GF-D8 (cell line): ENCODE measurements at regions not wholly inside any gene's neighbourhood (a gene's known extent, or its start where the extent isn't known, plus 50 kb on each side); places are given as distances from the start of the nearest gene placed in this dataset.
"Not testable (repeated sequence)": the region's sequence is repeated elsewhere in the genome, so short reads cannot be mapped to it uniquely, and the experiment has no call there.

Experiments used
- DNase-seq: peaks from one replicate; lab custom pipeline; 2025; lab: John Stamatoyannopoulos, UW

DNA sequence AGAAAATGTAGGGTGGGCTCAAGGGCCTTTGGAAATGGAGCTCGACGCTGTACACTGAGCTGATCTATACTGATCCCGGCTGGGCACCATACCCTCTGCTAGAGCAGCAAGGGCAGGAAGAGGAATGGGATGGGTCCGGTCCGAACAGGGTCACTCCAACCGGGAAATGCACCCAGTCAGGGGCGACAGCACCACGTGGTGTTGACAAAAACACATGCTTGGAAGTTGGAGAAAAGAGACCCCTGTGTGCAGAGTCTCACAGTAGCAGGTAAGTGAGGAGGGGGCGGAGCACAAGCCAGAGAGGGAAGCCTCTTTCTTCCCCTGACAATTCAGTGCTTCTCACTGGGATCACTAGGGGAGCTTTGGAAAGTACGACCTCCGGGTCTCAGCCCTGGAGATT is 84.1 kb upstream of the ASB18 start:
- DNase-seq: no peak

DNA sequence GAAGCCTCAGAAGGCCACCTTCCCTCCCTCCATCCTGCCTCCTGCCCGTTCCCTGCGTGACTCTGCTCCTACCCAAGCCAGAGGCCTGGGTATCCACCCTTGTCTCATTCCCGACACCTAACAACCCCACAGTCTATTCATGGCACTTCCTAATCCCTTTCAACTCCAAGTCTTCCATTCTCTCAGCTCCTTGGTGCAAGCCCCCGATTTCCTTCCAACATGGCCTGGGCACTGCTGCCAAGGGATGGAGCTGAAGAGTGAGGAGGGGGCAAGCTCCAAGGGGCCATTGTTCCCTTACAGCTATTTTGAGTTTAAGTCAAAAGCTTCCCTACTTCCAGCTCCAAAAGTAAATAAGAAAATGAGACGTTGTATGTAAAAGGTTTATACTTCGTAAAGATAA is 84.8 kb upstream of the ASB18 start:
- no peak for DNase-seq

DNA sequence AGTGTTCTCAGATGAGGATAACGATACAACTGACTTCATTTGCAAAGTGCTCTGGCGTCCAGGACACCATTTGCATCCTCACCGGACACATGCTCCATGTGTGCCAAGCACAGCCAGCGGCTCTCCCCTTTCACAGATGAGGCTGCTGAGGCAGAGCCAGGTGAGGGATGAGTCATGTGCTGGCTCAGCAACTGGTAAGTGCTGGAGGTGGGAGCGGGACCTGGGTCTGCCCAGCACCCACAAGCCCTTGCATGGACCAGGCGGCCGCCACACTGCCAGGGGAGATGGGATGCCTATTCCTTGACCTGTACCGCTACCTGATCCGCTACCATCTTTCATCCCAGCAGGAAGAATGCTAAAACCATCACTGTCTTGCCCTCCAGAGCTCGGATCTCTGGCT is 86.2 kb upstream of the ASB18 start:
- DNase-seq: no peak

DNA sequence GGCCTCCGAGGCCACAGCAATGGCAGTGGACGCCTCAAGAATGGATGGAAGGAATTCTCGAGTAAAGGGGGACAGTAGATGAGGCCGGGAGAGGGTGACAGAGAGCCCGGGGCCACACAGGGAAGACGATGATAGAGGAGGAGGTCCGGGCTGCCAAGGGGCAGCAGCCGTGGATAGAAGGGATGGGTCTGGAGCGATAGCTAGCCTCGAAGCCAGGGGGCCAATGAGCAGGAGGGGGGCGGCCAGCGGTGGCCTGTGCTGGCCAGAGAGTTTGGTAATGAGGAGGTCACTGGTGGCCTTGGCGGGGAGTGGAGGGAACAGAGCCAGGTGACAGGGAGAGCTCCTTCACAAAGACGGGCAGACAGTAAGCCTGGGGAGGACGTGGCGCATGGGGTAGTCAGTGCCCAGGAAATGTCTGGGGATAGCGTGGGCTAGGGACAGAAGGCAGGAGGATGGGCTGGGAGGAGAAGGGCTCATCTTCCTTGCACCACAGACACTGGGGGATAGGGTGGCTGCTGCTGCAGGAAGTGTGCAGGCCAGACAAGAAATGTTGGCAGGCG is 87.8 kb upstream of the ASB18 start:
- DNase-seq: no peak

DNA sequence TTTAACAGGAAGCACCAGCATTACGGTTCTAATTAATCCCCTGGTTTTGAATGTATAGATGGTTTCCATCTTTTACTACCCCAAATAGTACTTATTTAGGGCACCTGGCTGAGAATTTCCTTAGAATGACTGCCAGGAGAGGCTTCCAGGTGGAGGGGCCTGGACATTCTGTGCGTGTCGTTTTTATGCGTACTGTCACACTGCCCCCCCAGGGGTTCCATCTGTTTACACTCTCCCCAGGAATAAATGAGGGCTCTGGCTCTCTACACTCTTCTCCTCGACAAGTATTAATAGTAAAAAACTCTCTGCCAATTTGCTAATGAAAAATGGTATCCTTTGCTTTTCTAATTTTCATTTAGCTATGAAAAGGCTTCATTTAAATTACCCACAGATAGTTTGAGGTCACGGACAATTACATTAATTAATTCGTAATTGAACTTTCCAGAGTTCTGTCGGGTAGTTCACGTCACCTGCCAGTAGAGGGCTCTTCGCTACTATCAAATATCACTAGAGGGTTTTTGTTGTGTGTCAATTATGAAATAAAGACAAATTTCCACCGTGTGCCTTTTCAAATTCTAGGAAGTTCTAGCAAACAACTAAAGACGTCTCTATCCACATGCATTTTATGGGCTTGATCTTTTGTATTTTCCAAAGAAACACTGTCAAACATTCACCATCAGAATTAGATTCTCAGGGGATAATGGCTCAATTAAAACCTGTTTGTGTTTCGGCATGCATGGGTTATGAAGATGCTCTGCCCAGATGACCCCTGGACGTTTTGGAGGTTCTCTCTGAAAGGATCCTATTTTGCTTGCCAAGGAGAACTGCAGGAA is 88.8 kb upstream of the ASB18 start:
- DNase-seq: no peak

DNA sequence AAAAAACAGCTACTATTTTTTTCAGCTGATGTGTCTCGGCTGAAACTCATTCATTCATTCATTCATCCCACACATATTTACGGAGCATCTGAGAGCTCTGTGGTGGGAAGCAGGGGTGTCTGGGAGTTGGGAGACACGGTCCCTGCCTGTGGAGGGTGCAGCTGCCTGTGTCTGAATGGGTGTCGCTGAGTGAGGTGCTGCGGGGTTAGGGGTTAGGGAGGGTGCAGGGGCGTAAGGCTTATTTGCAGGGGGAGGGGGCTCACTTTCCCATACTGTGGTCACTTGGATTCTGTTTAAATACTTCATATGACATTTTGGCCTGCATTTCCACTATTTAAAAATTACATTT is 89.4 kb upstream of the ASB18 start:
- no peak for DNase-seq

DNA sequence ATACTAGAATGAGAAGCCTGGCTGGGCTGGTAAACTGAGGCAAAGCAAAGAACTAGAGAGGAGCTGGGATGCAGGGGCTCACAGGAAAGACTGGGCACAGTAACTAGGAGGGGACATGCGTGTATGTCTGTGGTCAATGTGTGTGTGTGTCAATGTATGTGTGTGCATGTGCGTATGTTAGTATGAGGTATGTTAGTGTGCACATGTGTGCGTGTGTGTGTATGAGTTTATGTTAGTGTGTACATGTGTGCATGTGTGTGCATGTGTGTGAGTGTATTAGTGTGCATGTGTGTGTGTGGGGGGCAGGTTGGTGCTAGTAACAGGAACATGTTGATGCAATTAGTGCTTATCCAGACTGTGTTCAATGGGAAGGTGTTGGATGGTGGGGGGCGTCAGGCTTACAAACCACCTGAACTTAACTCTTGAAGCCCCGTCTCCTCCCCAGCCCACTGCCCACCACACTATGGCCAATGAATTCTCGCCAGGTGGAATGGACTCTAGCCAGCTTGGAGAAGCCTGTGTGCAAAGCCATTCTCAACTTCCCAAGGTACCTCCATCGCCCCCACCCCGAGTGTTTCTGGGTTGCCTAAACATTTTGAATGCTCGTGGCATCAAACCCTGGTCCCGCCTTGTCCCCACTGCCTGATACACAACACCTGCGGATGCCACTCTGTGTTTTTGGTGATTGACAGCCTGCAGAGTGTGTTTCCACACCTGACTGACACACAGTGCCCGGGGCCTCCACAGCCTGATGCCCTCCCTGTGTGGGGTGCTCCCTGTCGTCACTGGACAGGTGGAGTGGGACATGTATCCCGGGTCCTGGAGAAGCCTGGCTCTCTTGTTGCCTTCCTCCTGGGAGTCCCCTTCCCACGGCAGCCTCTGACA is 90.1 kb upstream of the ASB18 start:
- no peak for DNase-seq

DNA sequence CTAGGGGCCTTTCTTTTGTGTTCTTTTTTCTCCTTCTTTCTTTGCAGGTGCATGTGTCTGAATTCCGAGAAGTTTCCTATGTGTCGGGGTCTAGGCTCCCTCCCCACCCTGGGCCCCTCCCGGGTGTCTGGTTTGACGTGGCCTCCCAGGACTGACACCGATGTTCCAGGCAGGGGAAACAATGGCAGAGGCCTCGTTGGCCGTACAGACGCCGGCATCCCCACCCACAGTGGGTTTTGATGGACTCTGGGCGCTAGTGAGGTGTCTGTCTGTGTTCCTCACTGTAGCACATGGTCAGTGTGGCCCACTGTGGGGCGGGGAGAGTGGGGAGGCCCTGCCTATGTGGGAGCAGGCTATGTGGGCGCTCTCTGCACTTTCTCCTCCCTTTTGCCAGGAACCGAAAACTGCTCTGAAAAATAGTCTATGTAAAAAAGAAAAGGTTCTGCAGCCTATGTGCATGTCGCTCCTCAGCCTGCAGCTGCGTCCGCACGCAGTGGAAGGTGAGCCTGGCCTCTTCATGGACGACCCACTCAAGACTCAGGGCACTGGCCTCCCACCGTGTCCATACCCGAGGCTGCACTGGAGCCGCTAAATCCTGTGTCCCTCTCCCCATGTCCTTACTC is 90.9 kb upstream of the ASB18 start:
- DNase-seq: no peak

DNA sequence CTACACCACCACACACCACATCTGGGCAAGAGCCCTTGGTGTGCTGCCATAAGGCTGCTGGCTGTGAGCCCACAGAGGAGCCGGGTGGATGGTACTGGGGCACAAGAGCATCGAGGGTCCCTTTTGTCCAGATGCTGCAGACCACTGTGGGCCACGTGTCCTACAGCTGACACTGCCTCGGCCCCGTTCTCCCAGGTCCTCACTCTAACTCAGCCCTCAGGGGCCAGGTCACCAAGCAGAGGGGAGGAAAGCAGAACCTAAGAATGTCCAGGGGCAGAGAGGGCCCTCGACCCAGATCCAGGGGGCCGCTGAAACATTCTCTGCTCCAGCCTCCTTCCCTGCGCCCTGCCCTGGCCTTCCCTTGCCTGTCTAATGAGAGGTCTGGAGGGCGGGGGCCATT is 91.7 kb upstream of the ASB18 start:
- DNase-seq: no peak

DNA sequence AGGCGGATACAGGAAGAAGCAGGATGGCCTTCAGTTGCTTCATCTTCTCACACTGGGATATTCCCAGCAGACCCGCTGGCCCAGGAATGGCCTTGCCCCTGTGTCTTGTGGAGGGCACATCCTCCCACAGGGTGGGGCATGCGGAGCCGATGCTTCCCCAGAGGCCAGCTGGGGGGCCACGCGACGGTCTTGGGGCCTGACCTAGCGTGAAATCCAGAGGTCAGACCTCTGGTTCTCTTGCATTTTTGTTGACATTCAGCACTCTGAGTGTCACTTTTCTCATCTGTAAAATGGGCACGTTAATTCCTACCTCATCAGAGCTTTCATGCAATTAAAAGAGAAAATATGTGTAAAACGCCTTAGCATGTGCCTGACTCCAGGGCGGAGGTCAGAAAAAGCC is 92.1 kb upstream of the ASB18 start:
- DNase-seq: not testable (repeated sequence)

DNA sequence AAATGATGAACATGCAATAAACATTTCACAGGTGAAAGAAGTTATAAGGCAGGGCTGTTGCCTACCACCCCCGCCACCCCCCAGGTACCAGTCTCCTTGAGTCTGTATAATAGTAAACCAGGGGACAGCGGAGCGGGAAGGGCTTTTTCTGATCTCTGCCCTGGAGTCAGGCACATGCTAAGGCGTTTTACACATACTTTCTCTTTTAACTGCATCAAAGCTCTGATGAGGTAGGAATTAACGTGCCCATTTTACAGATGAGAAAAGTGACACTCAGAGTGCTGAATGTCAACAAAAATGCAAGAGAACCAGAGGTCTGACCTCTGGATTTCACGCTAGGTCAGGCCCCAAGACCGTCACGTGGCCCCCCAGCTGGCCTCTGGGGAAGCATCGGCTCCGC is 94.3 kb upstream of the ASB18 start:
- not testable (repeated sequence) for DNase-seq

DNA sequence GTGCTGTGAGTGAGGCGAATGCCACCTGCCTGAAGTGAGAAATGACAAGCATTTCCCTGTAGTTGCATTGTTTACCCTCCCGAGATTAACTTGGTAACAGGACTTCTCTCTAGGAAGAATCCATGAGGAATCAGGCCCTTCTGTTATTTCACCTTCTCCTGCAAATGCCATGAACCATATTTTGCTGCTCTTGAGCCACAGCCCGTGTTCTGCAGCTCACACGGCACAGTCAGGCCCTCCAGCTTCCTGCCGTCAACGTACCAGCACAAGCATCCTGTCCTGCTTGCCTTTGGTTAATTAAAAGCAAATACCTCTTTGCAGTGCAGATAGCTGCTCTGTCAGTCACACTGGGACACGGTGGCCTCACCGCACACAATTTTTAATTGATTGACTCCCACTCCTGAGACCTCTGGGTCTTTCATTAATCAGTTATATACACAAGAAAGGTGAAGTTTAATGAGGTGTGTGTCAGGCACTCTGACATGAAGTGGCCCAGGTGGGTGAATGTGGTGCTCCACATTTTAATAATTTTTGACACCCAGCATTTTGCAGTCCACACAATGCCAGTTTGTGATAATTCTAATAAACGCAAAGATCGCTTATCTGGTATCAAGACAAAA is 95.3 kb upstream of the ASB18 start:
- DNase-seq: no peak

DNA sequence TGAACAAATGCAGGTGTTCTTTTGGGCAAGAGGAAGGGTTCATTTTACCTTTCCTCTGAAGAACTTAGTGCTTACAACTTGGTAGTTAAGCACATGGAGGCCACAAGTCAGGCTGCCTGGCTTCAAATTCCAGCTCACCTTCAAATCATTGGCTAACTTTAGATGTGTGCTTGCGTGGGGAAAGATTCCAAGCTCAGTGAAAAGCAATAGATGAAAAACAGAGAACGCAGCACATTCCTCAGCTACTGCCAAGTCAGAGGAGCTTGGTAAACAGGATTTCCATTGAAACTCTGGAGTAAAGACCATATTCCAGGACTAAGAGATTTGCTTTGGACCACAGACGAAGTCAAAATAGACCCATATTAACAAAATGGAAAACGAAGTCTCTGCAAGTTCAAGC is 96.3 kb upstream of the ASB18 start:
- DNase-seq: no peak

DNA sequence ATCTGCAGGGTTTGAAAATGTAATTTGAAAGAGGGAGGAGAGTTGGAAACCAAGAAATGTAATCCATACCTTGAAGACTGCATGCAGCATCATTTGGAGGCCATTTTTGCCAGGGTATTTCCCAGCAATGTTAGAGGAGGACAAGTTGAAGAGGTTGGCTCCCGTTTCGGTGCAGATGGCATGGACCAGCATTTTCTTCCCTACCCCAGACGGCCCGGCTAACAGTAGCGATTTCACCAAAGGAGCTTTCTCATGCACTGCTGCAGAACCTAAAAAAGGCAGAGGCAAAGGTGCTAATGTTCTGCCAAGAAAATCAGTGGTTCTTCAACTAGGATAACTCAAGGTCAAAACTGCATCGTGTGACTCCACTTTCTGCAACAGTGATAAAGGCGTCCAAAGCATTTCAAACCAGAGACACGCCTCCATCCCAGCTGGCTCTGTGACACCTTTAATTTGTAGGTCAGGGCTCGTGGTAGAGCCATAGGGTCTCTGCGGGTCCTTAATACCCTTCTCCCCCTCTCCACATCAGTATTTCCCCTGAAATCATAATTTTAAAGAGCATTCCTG is 99.6 kb upstream of the ASB18 start:
- no peak for DNase-seq

DNA sequence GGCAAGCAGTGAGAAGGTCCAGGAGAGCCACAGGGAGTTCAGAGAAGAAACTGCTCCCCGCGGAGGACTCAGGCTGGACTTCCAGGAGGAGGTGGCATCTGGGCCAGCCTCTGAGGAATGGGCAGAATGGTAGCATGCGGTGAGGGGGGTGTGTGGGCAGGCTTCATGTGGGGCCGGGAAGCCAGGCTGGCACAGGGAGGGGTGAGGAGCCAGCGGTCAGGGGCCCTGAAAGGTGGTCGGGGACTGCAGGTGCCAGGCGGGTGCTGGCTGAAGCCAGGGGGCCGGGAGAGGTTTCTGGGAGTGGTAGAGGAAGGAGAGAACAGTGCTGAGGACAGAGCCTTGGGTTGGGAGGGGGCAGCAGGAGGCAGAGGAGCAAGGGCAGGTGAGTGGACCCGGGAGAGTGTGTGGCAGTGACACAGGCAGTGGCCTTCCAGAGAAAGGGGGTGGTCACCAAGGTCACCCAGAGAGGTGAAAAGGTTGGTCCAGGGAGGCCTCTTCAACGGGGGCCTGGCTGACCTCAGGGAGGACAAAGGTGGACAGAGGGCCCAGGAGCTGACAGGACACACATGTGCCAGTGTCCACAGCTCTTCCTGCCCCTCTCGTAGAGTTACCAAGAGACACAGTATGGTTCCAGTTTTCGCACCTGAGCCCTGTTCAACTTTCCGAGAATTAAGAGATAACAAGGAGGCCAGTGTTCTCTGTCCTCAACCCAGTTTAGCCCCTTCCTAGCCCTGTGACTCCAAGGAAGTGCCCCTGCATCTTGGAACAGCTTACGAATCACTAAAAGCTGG is 101.2 kb upstream of the ASB18 start:
- no peak for DNase-seq

DNA sequence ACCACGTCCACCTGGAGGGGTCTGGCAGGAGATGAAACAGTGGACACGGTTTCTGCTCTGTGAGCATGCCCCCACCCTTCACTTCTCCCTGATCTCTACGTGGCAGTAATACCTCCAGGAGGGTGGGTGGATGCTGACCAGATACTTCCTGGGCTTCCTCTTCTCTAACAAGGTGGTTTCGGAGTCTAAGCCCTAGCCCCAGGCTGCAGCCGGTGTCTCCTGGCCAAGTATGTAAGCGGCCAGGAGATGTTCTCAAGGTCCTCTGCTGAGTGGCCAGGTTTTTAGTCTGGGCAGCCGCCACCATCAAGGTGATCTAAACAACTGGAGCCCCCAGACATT is 101.8 kb upstream of the ASB18 start:
- no peak for DNase-seq

DNA sequence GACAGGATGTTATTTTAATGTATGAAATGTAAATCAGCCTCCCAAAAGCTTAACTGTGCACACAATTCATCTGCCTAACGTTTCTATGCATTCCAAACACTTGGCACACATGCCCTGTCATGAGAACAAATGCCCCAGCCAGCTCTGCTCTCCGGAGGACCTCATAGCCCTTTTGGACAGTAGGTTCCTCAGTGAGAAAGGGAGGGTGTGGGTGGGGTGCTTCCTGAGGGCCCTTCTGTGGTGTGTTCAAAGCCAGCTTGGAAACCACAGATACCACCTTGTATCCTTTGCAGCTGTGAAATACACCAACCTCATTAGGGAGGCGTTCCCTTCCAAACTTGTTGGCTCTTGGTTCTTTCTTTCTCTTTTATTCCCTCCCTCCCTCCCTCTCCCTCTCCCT is 102.2 kb upstream of the ASB18 start:
- DNase-seq: peak; percentile 15

DNA sequence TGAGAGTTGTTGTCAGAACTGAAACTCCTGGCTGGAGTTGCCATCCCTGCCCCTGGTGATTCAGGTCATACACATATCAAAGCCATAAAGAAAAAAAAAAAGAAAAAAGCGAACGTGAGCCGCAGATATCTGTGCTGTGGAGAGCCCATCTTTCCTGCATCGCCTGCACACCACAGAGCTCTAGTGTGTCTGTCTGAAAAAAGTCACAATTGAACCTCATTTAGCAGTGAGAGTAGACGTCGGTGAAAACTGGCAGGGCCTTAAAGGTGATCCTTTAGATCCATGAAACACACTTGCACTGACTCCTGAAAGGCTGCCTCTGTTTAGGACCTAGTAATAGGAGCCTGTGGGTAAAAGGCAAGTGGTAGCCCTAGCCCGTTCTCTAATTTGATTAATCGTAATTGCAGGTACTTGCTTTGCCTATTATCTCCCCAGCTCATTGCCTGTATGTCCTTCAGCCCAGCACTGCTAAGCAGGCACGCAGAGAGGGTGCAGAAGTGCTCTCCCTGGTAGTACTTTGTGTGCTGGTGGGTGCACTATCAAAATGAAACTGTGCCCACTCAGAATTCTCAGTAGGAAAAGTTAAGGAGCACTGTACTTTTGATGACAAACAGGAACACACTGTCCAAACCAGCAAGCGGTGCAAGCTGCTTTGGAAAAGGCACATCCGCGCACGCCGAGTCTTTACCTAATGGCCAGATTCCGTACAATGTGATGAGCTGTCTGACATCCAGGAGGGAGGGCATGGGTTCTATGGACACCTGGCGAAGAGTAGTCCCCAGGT is 103.5 kb upstream of the ASB18 start:
- no peak for DNase-seq

DNA sequence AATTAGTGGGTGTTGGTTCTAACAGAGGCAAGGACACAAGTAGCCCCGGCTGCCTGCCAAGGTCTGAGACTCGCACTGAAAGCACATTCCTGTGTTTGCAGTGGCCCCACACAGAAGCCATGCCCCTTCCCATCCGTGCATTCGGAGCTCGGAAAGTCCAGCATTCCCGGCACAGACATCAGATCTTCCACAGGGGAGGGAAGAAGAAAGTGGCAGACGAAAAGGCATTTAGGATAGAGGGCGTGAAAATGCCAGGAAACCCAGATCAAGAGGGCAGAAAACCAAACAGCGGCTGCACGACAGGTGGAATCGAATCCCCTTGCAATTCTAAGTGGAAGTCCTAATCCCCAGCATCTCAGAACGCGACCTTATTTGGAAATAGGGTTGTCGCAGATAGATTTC is 105.5 kb upstream of the ASB18 start:
- DNase-seq: no peak

DNA sequence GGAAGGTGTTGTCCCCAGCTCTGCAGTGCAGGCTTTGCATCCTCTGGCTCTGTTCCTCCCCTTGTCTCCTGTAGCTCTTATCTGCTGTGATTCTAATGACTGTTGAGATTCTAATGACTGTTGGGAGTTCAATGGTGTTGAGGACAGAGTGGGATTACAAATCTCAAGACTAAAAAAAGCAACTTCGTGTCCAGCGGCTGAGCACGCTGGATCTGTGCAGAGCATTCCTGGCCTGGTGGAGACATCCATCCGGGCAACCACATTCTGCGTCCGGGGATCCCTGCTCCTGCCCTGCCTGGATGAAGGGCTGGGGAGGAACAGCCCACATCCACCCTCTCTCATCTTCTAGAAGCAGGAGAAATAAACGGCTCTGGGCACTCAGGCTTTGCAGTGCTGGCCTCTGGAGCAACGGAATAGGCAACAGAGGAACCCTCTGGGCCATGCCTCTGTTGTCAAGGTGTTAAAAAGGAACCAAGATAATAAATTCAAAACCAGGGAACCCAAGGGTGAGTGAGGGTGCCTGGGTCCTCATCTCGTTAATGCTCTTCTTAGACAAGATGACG is 106.7 kb upstream of the ASB18 start:
- DNase-seq: no peak
